Right atrium auricular region (tissue), 2 donors: ENCODE measurements at regions not wholly inside any gene's neighbourhood (a gene's known extent, or its start where the extent isn't known, plus 50 kb on each side); places are given as distances from the start of the nearest gene placed in this dataset.

Experiments
- DNase-seq: peaks from one replicate; pipeline ENCODE4 v3.0.0-alpha.2; 2019; ENCODE audit warnings: low spot score
- H3K27ac ChIP-seq, 2 donors: fragments of 200-600 bp; sonication (generic); 1 replicate in 1 of 2; 2 replicates in 1 of 2; pipeline ENCODE4 v1.5.1; 2016 to 2019
- H3K27me3 ChIP-seq, 2 donors: fragments of 200-600 bp; sonication (generic); one replicate each; pipeline versions ENCODE4 v1.5.1 to v1.6.0; 2017 to 2019
- H3K36me3 ChIP-seq: fragments of 200-600 bp; sonication (generic); one replicate; pipeline ENCODE4 v1.5.1; 2016
- H3K4me1 ChIP-seq, 2 donors: fragments of 200-600 bp; sonication (generic); one replicate each; pipeline versions ENCODE4 v1.5.1 to v1.6.0; 2017 to 2019
- H3K4me3 ChIP-seq, 2 donors: fragments of 200-600 bp; sonication (generic); 1 replicate in 1 of 2; 2 replicates in 1 of 2; pipeline ENCODE4 v1.5.1; 2017 to 2019; ENCODE audit warnings: mild to moderate bottlenecking in 1 of 2, moderate library complexity in 1 of 2
- H3K9me3 ChIP-seq, 2 donors: fragments of 200-600 bp; sonication (generic); one replicate each; pipeline ENCODE4 v1.5.1; 2019
- CTCF ChIP-seq, 2 donors: fragments of 200-600 bp; sonication (generic); IDR thresholded peaks; one replicate each; pipeline ENCODE4 v1.5.1; 2019; ENCODE audit warnings: antibody characterized with exemption in 2 of 2

DNA sequence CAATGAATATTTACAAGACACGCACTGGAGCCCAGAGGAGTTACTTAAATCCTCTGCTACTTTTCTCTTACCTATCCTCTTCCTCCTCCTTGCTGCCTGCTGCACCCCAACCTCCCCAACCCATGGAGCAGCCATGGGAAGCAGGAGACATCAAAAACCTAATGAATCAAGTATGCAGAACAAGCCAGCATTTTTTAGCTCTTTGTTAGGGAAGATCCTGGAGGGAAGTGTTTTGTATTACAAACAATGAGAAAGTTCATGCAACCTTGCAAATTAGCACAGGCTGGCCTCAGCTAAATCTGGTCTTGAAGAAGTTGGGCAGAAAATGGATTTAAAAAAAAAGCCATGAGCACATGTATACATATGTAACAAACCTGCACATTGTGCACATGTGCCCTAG, 498.8 kb downstream of the KIF4B start:
- Histone ChIP-seq H3K4me1 (no peaks in the 10 kb centered on the region), H3K4me3 (no peak overlapping the region), H3K27me3 (no peaks in the 10 kb centered on the region), H3K36me3 (no peaks in the 10 kb centered on the region), H3K27ac (no peak overlapping the region), H3K9me3 (no peaks in the 10 kb centered on the region)
- no peak for TF ChIP-seq CTCF (IDR thresholded peaks at IDR 0.05)
- no peak for DNase-seq

GRCh38 chr5:155514105-155514563, 500.6 kb downstream of the KIF4B start:
- no peaks in the 10 kb centered on the region for H3K36me3 ChIP-seq
- H3K4me3 ChIP-seq = no peak overlapping the region
- no peak for DNase-seq
- no peak overlapping the region for H3K27ac ChIP-seq
- H3K9me3 ChIP-seq = no peaks in the 10 kb centered on the region
- H3K27me3 ChIP-seq = no peaks in the 10 kb centered on the region
- H3K4me1 ChIP-seq = no peaks in the 10 kb centered on the region
- TF ChIP-seq CTCF (IDR thresholded peaks at IDR 0.05) = no peak

- no peak for TF ChIP-seq CTCF (IDR thresholded peaks at IDR 0.05)
- DNase-seq = no peak
- Histone ChIP-seq H3K27me3 (no peaks in the 10 kb centered on the region), H3K4me1 (no peaks in the 10 kb centered on the region), H3K36me3 (no peaks in the 10 kb centered on the region), H3K9me3 (no peaks in the 10 kb centered on the region), H3K4me3 (no peak overlapping the region), H3K27ac (no peak overlapping the region)
Measured at GRCh38 chr5:155522540-155522939, 509.0 kb downstream of the KIF4B start.

GRCh38 chr5:155529362-155529761, 515.8 kb downstream of the KIF4B start:
- Histone ChIP-seq H3K4me1 (no peaks in the 10 kb centered on the region), H3K4me3 (no peak overlapping the region), H3K36me3 (no peaks in the 10 kb centered on the region), H3K27me3 (no peaks in the 10 kb centered on the region), H3K9me3 (no peaks in the 10 kb centered on the region), H3K27ac (no peak overlapping the region)
- no peak for DNase-seq
- no peak for TF ChIP-seq CTCF (IDR thresholded peaks at IDR 0.05)

GRCh38 chr5:155530046-155530445, 516.5 kb downstream of the KIF4B start:
- Histone ChIP-seq H3K27ac (no peak overlapping the region), H3K9me3 (no peaks in the 10 kb centered on the region), H3K36me3 (no peaks in the 10 kb centered on the region), H3K4me3 (no peak overlapping the region), H3K4me1 (no peaks in the 10 kb centered on the region), H3K27me3 (no peaks in the 10 kb centered on the region)
- no peak for TF ChIP-seq CTCF (IDR thresholded peaks at IDR 0.05)
- DNase-seq = no peak

DNA sequence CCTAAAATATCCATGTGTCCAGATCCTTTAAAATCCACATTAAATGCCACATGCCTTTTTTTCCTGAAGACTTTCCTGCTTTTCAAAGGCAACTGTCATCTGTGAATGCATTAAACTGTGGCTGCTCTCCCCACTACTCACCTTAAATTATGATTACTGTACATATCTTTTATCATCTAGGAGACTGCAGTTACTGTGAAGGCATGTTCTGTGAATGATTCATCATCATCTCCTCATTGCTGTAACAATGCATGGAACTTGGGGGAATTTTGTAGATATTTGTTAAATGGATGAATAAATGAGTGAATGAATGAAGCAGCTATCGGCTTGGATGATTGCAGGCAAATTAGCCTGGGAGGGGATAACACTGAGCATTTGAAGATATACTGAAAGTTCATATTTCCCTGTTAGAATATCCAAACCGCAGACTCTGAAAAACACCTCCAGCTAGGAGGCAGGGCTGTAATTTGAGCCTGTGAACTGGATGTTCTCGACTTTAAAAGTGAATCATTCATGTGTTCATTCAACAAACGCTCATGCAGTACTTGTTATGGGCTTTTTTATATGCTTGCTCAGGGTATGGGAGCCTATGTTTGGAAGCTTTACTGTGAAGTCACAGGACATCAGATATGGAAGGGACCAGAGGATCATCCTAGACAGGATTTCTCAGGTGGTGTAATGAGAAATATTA, 519.2 kb downstream of the KIF4B start:
- no peak for TF ChIP-seq CTCF (IDR thresholded peaks at IDR 0.05)
- H3K27me3 ChIP-seq = no peaks in the 10 kb centered on the region

More for the DNA sequence above, 519.2 kb downstream of the KIF4B start:
- Histone ChIP-seq H3K9me3 (no peaks in the 10 kb centered on the region), H3K36me3 (no peaks in the 10 kb centered on the region), H3K4me1 (no peaks in the 10 kb centered on the region), H3K27ac (no peak overlapping the region), H3K4me3 (no peak overlapping the region)
- DNase-seq = no peak
